NB4 (cell line): ENCODE measurements at regions not wholly inside any gene's neighbourhood (a gene's known extent, or its start where the extent isn't known, plus 50 kb on each side); places are given as distances from the start of the nearest gene placed in this dataset.

Experiments
- DNase-seq: peaks from one replicate; pipeline ENCODE4 v3.0.0; 2010; ENCODE audit warnings: low read depth
- H3K4me3 ChIP-seq: one replicate; pipeline ENCODE4 v1.5.1; 2011; ENCODE audit warnings: mild to moderate bottlenecking, low read depth, low read length, moderate library complexity
- MYC ChIP-seq: IDR thresholded peaks from 2 replicates; pipeline ENCODE4 v1.6.1; 2011; ENCODE audit warnings: low read depth, low read length
- POLR2A ChIP-seq: IDR thresholded peaks from 2 replicates; pipeline ENCODE4 v1.6.1; 2011; ENCODE audit warnings: mild to moderate bottlenecking; ENCODE audit not compliant: insufficient read length; ENCODE audit errors: extremely low read depth
- TF ChIP-seq, protein P1 (sequence below): IDR thresholded peaks from one replicate; pipeline ENCODE4 v1.5.1; 2012; ENCODE audit warnings: low read depth, low read length
- TF ChIP-seq, protein P2 (sequence below): IDR thresholded peaks from 2 replicates; pipeline ENCODE4 v1.6.1; 2011; ENCODE audit warnings: low read depth, low read length

DNA sequence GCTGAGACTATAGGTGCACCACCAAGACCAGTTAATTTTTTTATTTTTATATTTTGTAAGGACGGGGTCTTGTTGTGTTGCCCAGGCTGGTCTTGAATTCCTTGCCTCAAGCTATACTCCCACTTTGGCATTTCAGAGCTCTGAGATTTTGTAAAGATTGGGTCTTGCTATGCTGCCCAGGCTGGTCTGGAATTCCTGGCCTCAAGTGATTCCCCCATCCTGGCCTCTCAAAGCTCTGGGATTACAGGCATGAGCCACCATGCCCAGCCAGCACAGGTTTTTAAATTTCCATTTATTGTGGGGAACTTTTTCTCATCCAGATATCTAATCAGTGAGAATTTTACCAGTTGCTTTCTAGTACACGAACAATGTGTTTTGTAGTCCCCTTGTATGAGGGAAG is 156.1 kb upstream of the VLDLR start:
- no peak for DNase-seq
- no peak for TF ChIP-seq MYC
- TF ChIP-seq, protein P1, sequence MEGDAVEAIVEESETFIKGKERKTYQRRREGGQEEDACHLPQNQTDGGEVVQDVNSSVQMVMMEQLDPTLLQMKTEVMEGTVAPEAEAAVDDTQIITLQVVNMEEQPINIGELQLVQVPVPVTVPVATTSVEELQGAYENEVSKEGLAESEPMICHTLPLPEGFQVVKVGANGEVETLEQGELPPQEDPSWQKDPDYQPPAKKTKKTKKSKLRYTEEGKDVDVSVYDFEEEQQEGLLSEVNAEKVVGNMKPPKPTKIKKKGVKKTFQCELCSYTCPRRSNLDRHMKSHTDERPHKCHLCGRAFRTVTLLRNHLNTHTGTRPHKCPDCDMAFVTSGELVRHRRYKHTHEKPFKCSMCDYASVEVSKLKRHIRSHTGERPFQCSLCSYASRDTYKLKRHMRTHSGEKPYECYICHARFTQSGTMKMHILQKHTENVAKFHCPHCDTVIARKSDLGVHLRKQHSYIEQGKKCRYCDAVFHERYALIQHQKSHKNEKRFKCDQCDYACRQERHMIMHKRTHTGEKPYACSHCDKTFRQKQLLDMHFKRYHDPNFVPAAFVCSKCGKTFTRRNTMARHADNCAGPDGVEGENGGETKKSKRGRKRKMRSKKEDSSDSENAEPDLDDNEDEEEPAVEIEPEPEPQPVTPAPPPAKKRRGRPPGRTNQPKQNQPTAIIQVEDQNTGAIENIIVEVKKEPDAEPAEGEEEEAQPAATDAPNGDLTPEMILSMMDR: no peak
- TF ChIP-seq, protein P2, sequence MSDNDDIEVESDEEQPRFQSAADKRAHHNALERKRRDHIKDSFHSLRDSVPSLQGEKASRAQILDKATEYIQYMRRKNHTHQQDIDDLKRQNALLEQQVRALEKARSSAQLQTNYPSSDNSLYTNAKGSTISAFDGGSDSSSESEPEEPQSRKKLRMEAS: no peak
- no peak for TF ChIP-seq POLR2A
- no peak overlapping the region for H3K4me3 ChIP-seq

DNA sequence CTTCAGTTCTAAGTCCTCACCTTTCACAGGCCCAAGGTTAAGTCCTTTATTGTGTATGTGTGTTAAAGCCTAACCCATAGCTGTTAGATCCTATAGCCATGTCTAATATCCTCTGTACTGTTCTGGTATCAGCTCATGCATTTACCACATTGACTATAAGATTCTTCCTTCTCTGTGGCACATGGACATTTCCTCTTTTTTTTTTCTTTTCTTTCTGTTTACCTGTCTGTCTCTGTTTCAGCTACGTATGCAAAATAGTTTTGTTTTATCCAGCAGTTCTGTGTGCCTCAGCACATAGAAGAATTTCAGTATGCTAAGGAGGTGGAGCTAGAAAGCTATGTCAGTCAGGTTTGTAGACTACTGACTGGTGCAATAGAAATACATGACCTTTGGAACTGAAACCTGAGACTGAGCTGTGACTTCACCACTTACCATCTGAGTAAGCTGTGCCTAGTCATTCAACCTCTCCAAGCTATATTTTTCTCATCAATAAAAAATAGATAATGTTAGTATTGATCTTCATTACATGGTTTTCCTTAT is 155.6 kb upstream of the VLDLR start:
- H3K4me3 ChIP-seq: no peak overlapping the region
- DNase-seq: no peak
- TF ChIP-seq MYC: no peak
- TF ChIP-seq, protein P2: no peak
- TF ChIP-seq POLR2A: no peak
- TF ChIP-seq, protein P1: no peak

DNA sequence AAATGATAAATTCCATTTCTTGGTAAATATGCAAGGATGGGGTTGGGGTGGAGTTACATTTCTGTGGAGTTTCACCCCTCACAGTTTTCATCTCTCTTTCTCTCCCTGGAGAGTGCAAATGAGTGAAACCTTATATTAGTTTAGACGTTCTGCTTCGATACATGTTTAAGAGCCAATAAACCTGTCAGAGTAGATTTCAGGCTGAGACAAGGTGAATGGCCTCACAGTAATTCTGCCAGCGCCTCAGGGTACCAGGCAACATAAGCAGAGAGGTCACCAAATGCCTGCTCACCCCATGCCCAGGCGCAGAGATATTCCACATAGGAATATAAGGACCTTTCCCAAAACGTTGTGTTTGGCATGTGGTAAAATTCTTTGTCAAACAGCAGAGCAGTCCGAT is 154.9 kb upstream of the VLDLR start:
- TF ChIP-seq MYC: no peak
- TF ChIP-seq, protein P2: no peak
- TF ChIP-seq POLR2A: no peak
- TF ChIP-seq, protein P1: no peak
- DNase-seq: no peak
- no peak overlapping the region for H3K4me3 ChIP-seq

DNA sequence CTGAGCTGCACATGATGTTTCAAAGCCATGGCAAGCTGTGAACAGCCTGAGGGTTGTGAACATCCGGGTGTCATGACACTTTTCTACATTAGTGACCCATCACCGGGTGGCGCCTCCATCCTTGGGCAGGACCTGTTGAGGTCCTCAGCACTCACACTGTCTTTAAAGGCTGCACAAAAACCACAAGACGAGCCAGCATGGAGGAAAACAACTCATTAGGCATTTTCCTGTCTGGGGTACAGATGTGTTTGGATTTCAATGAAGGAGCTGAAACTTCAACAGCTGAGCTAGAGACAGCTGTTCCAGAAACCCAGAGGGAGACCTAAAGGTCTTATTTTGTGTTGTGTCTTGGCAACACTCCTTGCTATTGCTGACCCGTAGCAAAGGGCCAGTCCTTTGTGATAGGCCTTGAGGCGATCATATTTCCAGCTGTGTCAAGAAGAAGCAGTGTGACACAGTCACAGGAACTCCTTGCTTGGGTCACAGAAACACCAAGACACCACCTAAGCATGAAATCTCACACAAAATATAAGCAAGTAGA is 151.8 kb upstream of the VLDLR start:
- TF ChIP-seq MYC (peak; percentile 39; the same call in 1 of the 2 replicates), POLR2A (no peak)
- TF ChIP-seq, protein P2: peak; percentile 54
- TF ChIP-seq, protein P1: peak; percentile 56
- DNase-seq: peak; percentile 76
- no peak overlapping the region for H3K4me3 ChIP-seq

DNA sequence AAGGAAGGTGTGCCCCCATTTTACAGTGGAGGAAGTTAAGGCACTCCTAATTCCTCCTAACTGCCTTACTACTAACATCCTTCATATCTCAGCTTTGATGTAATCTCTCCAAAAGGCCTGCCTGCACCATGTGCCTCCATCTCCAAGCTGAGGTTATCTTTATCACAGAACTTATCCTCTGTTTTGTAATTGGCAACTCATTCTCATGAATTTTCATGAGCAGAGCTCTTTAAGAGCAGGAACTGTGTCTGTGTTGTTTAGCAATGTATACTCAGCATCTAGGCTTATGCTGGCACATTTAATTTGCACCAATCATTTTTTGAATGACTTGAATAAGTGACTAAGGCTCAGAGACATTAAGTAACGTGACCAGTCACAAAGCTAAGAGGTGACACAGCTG is 147.9 kb upstream of the VLDLR start:
- H3K4me3 ChIP-seq: no peak overlapping the region
- TF ChIP-seq, protein P2: no peak
- TF ChIP-seq, protein P1: no peak
- no peak for TF ChIP-seq MYC
- no peak for TF ChIP-seq POLR2A
- no peak for DNase-seq
